ENCODE measurements at regions not wholly inside any gene's neighbourhood (a gene's known extent, or its start where the extent isn't known, plus 50 kb on each side); places are given as distances from the start of the nearest gene placed in this dataset.

DNA sequence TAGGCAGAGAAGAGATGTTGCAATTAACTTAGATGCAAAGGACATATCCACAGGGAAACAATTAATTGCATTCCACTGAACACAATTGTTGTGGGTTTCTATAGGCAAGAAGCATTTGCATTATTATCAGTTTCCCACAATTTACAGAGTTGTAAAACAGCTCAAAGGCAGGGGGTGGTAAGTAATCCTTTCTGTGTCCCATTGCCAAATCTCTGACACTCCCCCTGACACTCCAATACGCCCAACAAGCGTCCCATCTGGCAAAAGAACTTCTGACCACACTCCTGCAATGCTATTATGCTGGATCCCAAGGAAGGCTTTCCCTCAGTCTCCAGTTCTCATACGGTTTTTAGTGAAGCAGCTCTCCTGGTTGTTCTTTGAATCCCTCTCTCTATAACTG, 179.8 kb downstream of the CXCL12 start:
- Mint-ChIP-seq H3K9me3 (ENCODE audit: unreplicated experiment) (no peaks in the 10 kb centered on the region), H3K27me3 (ENCODE audit: insufficient read depth, unreplicated experiment) (peaks cover under 1% of the 10 kb centered on the region), H3K4me3 (ENCODE audit: unreplicated experiment) (no peak overlapping the region), H3K36me3 (ENCODE audit: insufficient read depth, unreplicated experiment) (no peaks in the 10 kb centered on the region), H3K27ac (ENCODE audit: unreplicated experiment) (no peak overlapping the region), H3K4me1 (ENCODE audit: low read depth, unreplicated experiment) (no peaks in the 10 kb centered on the region)
- intact Hi-C loops (cut with micrococcal nuclease; ENCODE audit: unreplicated experiment): no loop called here
- H3K36me3 ChIP-seq (ENCODE audit: control insufficient read depth, insufficient read depth, low read length): no peaks in the 10 kb centered on the region
- CTCF ChIA-PET: no interaction called here
- H3K4me3 ChIP-seq (ENCODE audit: low read depth, low read length): no peak overlapping the region
- no peaks in the 10 kb centered on the region for H3K4me1 ChIP-seq
- BruUV-seq (replicated peaks): no TSS peak
- no peak for DNase-seq
- POLR2A ChIA-PET: no interaction called here
- no peaks in the 10 kb centered on the region for H3K9me3 ChIP-seq
- TF ChIP-seq, protein P1, sequence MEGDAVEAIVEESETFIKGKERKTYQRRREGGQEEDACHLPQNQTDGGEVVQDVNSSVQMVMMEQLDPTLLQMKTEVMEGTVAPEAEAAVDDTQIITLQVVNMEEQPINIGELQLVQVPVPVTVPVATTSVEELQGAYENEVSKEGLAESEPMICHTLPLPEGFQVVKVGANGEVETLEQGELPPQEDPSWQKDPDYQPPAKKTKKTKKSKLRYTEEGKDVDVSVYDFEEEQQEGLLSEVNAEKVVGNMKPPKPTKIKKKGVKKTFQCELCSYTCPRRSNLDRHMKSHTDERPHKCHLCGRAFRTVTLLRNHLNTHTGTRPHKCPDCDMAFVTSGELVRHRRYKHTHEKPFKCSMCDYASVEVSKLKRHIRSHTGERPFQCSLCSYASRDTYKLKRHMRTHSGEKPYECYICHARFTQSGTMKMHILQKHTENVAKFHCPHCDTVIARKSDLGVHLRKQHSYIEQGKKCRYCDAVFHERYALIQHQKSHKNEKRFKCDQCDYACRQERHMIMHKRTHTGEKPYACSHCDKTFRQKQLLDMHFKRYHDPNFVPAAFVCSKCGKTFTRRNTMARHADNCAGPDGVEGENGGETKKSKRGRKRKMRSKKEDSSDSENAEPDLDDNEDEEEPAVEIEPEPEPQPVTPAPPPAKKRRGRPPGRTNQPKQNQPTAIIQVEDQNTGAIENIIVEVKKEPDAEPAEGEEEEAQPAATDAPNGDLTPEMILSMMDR (IDR thresholded peaks at IDR 0.05; ENCODE audit: insufficient read depth in 1 of 2, low read depth in 1 of 2, low read length in 1 of 2, severe bottlenecking in 1 of 2, unreplicated experiment in 1 of 2): no peak
- no peaks in the 10 kb centered on the region for H3K27me3 ChIP-seq (replicated peaks; ENCODE audit: control insufficient read depth, insufficient read depth, low read length)

DNA sequence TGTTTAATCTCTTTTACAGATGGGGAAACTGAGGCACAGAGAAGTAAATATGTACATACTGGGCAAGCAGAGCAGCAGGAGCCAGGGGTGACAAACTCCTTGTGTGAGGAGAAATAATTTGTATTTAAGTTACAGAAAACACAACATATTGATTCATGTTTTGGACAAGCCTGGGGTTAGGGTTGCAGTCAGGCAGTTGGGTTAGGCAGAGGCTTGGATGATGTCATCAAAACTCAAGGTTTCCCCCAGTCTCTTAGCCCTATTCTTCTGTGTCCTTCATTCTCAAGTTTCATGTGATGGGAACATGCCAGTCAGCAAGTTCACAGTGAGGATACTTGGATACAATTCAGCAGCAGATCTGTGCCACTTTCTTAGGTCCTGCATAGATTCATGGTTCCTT, 181.4 kb downstream of the CXCL12 start:
- H3K36me3 Mint-ChIP-seq (ENCODE audit: insufficient read depth, unreplicated experiment): no peaks in the 10 kb centered on the region
- POLR2A ChIA-PET: no interaction called here
- H3K36me3 ChIP-seq (ENCODE audit: control insufficient read depth, insufficient read depth, low read length): no peaks in the 10 kb centered on the region
- CTCF ChIA-PET: no interaction called here
- DNase-seq: no peak
- H3K4me3 ChIP-seq (ENCODE audit: low read depth, low read length): no peak overlapping the region
- no peaks in the 10 kb centered on the region for H3K9me3 ChIP-seq
- no peaks in the 10 kb centered on the region for H3K4me1 Mint-ChIP-seq (ENCODE audit: low read depth, unreplicated experiment)
- no peaks in the 10 kb centered on the region for H3K4me1 ChIP-seq
- TF ChIP-seq, protein P1 (IDR thresholded peaks at IDR 0.05; ENCODE audit: insufficient read depth in 1 of 2, low read depth in 1 of 2, low read length in 1 of 2, severe bottlenecking in 1 of 2, unreplicated experiment in 1 of 2): no peak
- intact Hi-C loops (cut with micrococcal nuclease; ENCODE audit: unreplicated experiment): no loop called here
- no TSS peak for BruUV-seq (replicated peaks)
- H3K9me3 Mint-ChIP-seq (ENCODE audit: unreplicated experiment): no peaks in the 10 kb centered on the region
- no peaks in the 10 kb centered on the region for H3K27me3 ChIP-seq (replicated peaks; ENCODE audit: control insufficient read depth, insufficient read depth, low read length)
- H3K4me3 Mint-ChIP-seq (ENCODE audit: unreplicated experiment): no peak overlapping the region
- H3K27me3 Mint-ChIP-seq (ENCODE audit: insufficient read depth, unreplicated experiment): no peaks in the 10 kb centered on the region
- H3K27ac Mint-ChIP-seq (ENCODE audit: unreplicated experiment): no peak overlapping the region

DNA sequence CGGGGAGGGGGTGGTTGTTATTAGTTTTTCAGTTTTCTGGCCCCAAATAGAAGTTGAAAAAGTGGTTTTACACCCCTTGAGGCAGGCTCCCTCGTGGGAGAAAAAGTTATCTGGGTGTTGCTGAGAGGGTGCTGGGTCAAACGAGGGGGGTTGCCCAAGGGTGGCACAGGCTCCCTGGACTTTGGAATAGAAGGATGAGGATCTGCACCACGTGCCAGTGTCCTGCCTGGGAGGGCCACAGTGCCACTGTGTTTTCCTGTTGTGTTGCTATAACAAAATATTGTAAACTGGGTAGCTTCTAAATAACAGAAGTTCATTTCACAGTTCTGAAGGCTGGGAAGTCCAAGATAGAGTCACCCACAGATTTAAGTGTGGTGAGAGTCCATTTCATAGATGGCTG, 181.9 kb downstream of the CXCL12 start:
- no TSS peak for BruUV-seq (replicated peaks)
- H3K27ac Mint-ChIP-seq (ENCODE audit: unreplicated experiment): no peak overlapping the region
- no peak overlapping the region for H3K4me3 Mint-ChIP-seq (ENCODE audit: unreplicated experiment)
- H3K9me3 Mint-ChIP-seq (ENCODE audit: unreplicated experiment): no peaks in the 10 kb centered on the region
- no peaks in the 10 kb centered on the region for H3K4me1 Mint-ChIP-seq (ENCODE audit: low read depth, unreplicated experiment)
- no peak for DNase-seq
- TF ChIP-seq, protein P1 (IDR thresholded peaks at IDR 0.05; ENCODE audit: insufficient read depth in 1 of 2, low read depth in 1 of 2, low read length in 1 of 2, severe bottlenecking in 1 of 2, unreplicated experiment in 1 of 2): no peak
- ChIA-PET CTCF (no interaction called here), POLR2A (no interaction called here)
- intact Hi-C loops (cut with micrococcal nuclease; ENCODE audit: unreplicated experiment): no loop called here
- Histone ChIP-seq H3K36me3 (ENCODE audit: control insufficient read depth, insufficient read depth, low read length) (no peaks in the 10 kb centered on the region), H3K9me3 (no peaks in the 10 kb centered on the region), H3K4me1 (no peaks in the 10 kb centered on the region), H3K27me3 (replicated peaks; ENCODE audit: control insufficient read depth, insufficient read depth, low read length) (no peaks in the 10 kb centered on the region), H3K4me3 (ENCODE audit: low read depth, low read length) (no peak overlapping the region)
- H3K36me3 Mint-ChIP-seq (ENCODE audit: insufficient read depth, unreplicated experiment): no peaks in the 10 kb centered on the region
- no peaks in the 10 kb centered on the region for H3K27me3 Mint-ChIP-seq (ENCODE audit: insufficient read depth, unreplicated experiment)
